DOHH2 (cell line): ENCODE measurements at regions not wholly inside any gene's neighbourhood (a gene's known extent, or its start where the extent isn't known, plus 50 kb on each side); places are given as distances from the start of the nearest gene placed in this dataset.

Source experiments
- H3F3A ChIP-seq: fragments of 200-600 bp; sonication (generic), shearing (Covaris generic); 2 replicates; pipeline ENCODE4 v1.6.0; 2016; ENCODE audit warnings: antibody characterized with exemption, mild to moderate bottlenecking; ENCODE audit not compliant: control insufficient read depth, insufficient read depth
- H3K27ac ChIP-seq: fragments of 200-600 bp; sonication (generic); 2 replicates; pipeline ENCODE4 v1.5.1; 2014; ENCODE audit warnings: low read depth, mild to moderate bottlenecking, low read length, moderate library complexity
- H3K27me3 ChIP-seq: fragments of 200-600 bp; sonication (generic); 2 replicates; pipeline ENCODE4 v1.6.1; 2014; ENCODE audit warnings: mild to moderate bottlenecking, low read length, mixed read lengths; ENCODE audit not compliant: control insufficient read depth
- H3K36me3 ChIP-seq: fragments of 200-600 bp; sonication (generic); 2 replicates; pipeline ENCODE4 v1.6.1; 2014; ENCODE audit warnings: mild to moderate bottlenecking, low read length, moderate library complexity, mixed read lengths; ENCODE audit not compliant: control insufficient read depth
- H3K4me1 ChIP-seq: fragments of 200-600 bp; sonication (generic); 2 replicates; pipeline ENCODE4 v1.6.1; 2014; ENCODE audit warnings: mild to moderate bottlenecking, low read length, mixed read lengths; ENCODE audit not compliant: control insufficient read depth
- H3K4me2 ChIP-seq: fragments of 200-600 bp; sonication (generic); 2 replicates; pipeline ENCODE4 v1.6.0; 2014; ENCODE audit warnings: mild to moderate bottlenecking, low read length, moderate library complexity
- H3K4me3 ChIP-seq: fragments of 200-600 bp; sonication (generic); 2 replicates; pipeline ENCODE4 v1.5.1; 2014; ENCODE audit warnings: mild to moderate bottlenecking, low read length, mixed read lengths
- H3K79me2 ChIP-seq: fragments of 200-600 bp; sonication (generic); 2 replicates; pipeline ENCODE4 v1.6.1; 2014; ENCODE audit warnings: mild to moderate bottlenecking, low read length, mixed read lengths; ENCODE audit not compliant: control insufficient read depth
- H3K9me2 ChIP-seq: fragments of 200-600 bp; sonication (generic); replicated peaks from 2 replicates; pipeline ENCODE4 v1.6.1; 2014; ENCODE audit warnings: mild to moderate bottlenecking, low read length, mixed read lengths; ENCODE audit not compliant: control insufficient read depth
- H3K9me3 ChIP-seq: fragments of 200-600 bp; sonication (generic); 2 replicates; pipeline ENCODE4 v1.6.1; 2014; ENCODE audit warnings: antibody characterized with exemption, low read length, mixed read lengths; ENCODE audit not compliant: control insufficient read depth, insufficient read depth
- H4K20me1 ChIP-seq: fragments of 200-600 bp; sonication (generic); 2 replicates; pipeline ENCODE4 v1.6.0; 2014; ENCODE audit warnings: low read depth, mild to moderate bottlenecking, antibody characterized with exemption, low read length, moderate library complexity; ENCODE audit not compliant: control insufficient read depth, insufficient read depth
- EZH2phosphoT487 ChIP-seq: fragments of 200-600 bp; sonication (generic); IDR thresholded peaks from 2 replicates; pipeline ENCODE4 v1.6.1; 2017; ENCODE audit warnings: borderline replicate concordance, mild to moderate bottlenecking, antibody characterized with exemption, low read length, moderate library complexity, mixed read lengths
- TF ChIP-seq, protein P1 (sequence below): fragments of 200-600 bp; sonication (generic); IDR thresholded peaks from one replicate; pipeline ENCODE4 v1.5.1; 2014; ENCODE audit warnings: antibody characterized with exemption, mild to moderate bottlenecking, low read depth, low read length; ENCODE audit not compliant: poor library complexity, severe bottlenecking

- Histone ChIP-seq H3K27me3 (peaks cover 13% of the 10 kb centered on the region), H3K4me3 (no peak overlapping the region), H3K4me2 (no peak overlapping the region)
These were observed 126.5 kb upstream of the FBXO11 start for GRCh38 chr2:48032765-48033164.

GRCh38 chr2:48034295-48034694 is 128.0 kb upstream of the FBXO11 start:
- no peak overlapping the region for H3K4me2 ChIP-seq
- no peak overlapping the region for H3K27ac ChIP-seq
- no peaks in the 10 kb centered on the region for H4K20me1 ChIP-seq
- no peaks in the 10 kb centered on the region for H3F3A ChIP-seq
- no peaks in the 10 kb centered on the region for H3K79me2 ChIP-seq
- H3K4me1 ChIP-seq = no peaks in the 10 kb centered on the region
- peaks cover 5% of the 10 kb centered on the region for H3K27me3 ChIP-seq
- H3K36me3 ChIP-seq = no peaks in the 10 kb centered on the region
- TF ChIP-seq, protein P1, sequence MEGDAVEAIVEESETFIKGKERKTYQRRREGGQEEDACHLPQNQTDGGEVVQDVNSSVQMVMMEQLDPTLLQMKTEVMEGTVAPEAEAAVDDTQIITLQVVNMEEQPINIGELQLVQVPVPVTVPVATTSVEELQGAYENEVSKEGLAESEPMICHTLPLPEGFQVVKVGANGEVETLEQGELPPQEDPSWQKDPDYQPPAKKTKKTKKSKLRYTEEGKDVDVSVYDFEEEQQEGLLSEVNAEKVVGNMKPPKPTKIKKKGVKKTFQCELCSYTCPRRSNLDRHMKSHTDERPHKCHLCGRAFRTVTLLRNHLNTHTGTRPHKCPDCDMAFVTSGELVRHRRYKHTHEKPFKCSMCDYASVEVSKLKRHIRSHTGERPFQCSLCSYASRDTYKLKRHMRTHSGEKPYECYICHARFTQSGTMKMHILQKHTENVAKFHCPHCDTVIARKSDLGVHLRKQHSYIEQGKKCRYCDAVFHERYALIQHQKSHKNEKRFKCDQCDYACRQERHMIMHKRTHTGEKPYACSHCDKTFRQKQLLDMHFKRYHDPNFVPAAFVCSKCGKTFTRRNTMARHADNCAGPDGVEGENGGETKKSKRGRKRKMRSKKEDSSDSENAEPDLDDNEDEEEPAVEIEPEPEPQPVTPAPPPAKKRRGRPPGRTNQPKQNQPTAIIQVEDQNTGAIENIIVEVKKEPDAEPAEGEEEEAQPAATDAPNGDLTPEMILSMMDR = no peak
- no peak for TF ChIP-seq EZH2phosphoT487
- H3K9me2 ChIP-seq = no peaks in the 10 kb centered on the region
- H3K4me3 ChIP-seq = no peak overlapping the region
- H3K9me3 ChIP-seq = no peaks in the 10 kb centered on the region

More at GRCh38 chr2:48032765-48033164, 126.5 kb upstream of the FBXO11 start:
- Histone ChIP-seq H3K27ac (no peak overlapping the region), H3K4me1 (no peaks in the 10 kb centered on the region), H3K79me2 (no peaks in the 10 kb centered on the region), H3K9me2 (no peaks in the 10 kb centered on the region), H3K9me3 (no peaks in the 10 kb centered on the region), H3K36me3 (no peaks in the 10 kb centered on the region), H4K20me1 (no peaks in the 10 kb centered on the region), H3F3A (no peaks in the 10 kb centered on the region)
- TF ChIP-seq, protein P1 = no peak
- TF ChIP-seq EZH2phosphoT487 = no peak

- Histone ChIP-seq H3K9me2 (no peaks in the 10 kb centered on the region), H3K4me3 (no peak overlapping the region), H3K4me1 (no peaks in the 10 kb centered on the region), H3K27ac (no peak overlapping the region), H3K36me3 (no peaks in the 10 kb centered on the region), H3K9me3 (no peaks in the 10 kb centered on the region), H3K27me3 (peaks cover 5% of the 10 kb centered on the region), H4K20me1 (no peaks in the 10 kb centered on the region), H3K79me2 (no peaks in the 10 kb centered on the region), H3F3A (no peaks in the 10 kb centered on the region), H3K4me2 (no peak overlapping the region)
- TF ChIP-seq, protein P1 = no peak
- TF ChIP-seq EZH2phosphoT487 = no peak
These were observed 130.0 kb upstream of the FBXO11 start for GRCh38 chr2:48036312-48036711.
